GM23338 (cell line): ENCODE measurements at regions not wholly inside any gene's neighbourhood (a gene's known extent, or its start where the extent isn't known, plus 50 kb on each side); places are given as distances from the start of the nearest gene placed in this dataset.

ENCODE experiments used
- EZH2 ChIP-seq: fragments of 200-600 bp; sonication (generic); IDR thresholded peaks from one replicate; pipeline ENCODE4 v1.8.0; 2017; ENCODE audit warnings: antibody characterized with exemption, mild to moderate bottlenecking, low read depth; ENCODE audit not compliant: unreplicated experiment
- POLR2AphosphoS5 ChIP-seq: IDR thresholded peaks from 2 replicates; pipeline ENCODE4 v1.6.1; 2016; ENCODE audit warnings: antibody characterized with exemption, low read depth
- TF ChIP-seq, protein P1 (sequence below), 2 experiments: fragments of 200-600 bp in 1 of 2; sonication (generic) in 1 of 2; conservative IDR thresholded peaks; 2 replicates each; pipeline versions ENCODE4 v1.5.1 to v1.6.1; 2016 to 2017; ENCODE audit warnings: antibody characterized with exemption in 2 of 2, low read depth in 2 of 2, mild to moderate bottlenecking in 2 of 2, moderate library complexity in 1 of 2

DNA sequence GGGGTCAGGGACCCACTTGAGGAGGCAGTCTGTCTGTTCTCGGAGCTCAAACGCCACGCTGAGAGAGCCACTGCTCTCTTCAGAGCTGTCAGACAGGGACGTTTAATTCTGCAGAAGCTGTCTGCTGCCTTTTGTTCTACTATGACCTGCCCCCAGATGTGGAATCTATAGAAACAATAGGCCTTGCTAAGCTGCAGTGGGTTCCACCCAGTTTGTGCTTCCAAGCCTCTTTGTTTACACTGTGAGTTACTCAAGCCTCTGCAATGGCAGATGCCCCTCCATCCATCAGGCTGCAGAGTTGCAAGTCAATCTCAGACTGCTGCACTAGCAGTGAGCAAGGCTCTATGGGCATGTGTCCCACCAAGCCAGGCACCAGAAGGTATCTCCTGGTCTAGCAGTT is 158.1 kb downstream of the DTHD1 start:
- no peak for TF ChIP-seq EZH2
- TF ChIP-seq, protein P1, sequence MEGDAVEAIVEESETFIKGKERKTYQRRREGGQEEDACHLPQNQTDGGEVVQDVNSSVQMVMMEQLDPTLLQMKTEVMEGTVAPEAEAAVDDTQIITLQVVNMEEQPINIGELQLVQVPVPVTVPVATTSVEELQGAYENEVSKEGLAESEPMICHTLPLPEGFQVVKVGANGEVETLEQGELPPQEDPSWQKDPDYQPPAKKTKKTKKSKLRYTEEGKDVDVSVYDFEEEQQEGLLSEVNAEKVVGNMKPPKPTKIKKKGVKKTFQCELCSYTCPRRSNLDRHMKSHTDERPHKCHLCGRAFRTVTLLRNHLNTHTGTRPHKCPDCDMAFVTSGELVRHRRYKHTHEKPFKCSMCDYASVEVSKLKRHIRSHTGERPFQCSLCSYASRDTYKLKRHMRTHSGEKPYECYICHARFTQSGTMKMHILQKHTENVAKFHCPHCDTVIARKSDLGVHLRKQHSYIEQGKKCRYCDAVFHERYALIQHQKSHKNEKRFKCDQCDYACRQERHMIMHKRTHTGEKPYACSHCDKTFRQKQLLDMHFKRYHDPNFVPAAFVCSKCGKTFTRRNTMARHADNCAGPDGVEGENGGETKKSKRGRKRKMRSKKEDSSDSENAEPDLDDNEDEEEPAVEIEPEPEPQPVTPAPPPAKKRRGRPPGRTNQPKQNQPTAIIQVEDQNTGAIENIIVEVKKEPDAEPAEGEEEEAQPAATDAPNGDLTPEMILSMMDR (conservative IDR thresholded peaks at IDR 0.05; ENCODE audit: low read depth in 2 of 2): no peak
- TF ChIP-seq POLR2AphosphoS5: no peak
